NCI-H2196 treated with DMSO at 0.1 percent for 48 hours (cell line): ENCODE measurements at regions not wholly inside any gene's neighbourhood (a gene's known extent, or its start where the extent isn't known, plus 50 kb on each side); places are given as distances from the start of the nearest gene placed in this dataset.

Source experiments
- DNase-seq: peaks from one replicate; lab custom pipeline; 2025; ENCODE audit not compliant: unreplicated experiment; lab: John Stamatoyannopoulos, UW

- DNase-seq: no peak
Measured at GRCh38 chr3:118436697-118437262, 597.9 kb downstream of the IGSF11 start.

GRCh38 chr3:118445036-118445435, 589.6 kb downstream of the IGSF11 start:
- no peak for DNase-seq

DNA sequence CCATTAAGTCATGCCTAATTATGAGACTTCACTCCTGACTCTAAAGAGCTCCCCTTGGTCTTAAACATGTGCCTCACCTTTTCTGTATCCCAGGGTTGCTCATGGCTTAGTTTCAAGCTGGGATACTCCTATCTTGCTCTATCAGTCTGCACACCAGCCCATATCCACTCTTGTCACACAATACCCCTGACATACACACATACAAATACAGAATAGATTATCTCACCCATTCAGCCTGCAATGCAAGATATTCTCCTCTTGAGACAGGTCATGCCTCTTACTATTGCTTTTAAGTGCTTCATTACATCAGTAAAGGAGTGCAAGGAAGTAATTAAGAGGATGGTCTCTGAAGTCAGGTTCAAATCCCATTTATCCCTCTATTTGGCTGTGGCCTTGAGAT, 587.3 kb downstream of the IGSF11 start:
- no peak for DNase-seq

DNA sequence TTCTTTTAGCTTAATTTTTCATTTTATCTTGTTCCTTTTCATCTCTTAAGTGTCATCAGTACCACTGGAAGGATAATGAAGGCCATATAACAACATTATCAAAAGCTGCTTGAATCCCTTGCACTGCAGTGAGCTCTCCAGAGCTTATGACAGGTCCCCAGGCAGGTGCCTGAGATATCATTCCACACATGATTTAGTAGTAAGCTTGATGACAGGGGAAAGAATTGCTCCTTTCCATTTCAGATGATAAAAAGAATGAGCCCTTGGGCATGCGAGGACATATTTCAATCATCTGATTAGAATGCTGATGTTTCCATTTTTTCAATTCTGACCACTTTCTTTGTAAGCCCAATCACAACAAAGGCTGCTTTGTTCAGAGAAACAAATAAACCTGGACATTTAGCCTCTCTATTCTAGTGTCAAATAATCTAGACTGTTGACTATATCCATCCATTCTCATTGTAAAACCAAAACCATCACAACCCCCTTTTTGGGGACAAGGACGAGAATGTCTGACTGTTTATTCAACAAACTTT, 567.8 kb downstream of the IGSF11 start:
- no peak for DNase-seq

GRCh38 chr3:118468801-118469200, 565.8 kb downstream of the IGSF11 start:
- no peak for DNase-seq

DNA sequence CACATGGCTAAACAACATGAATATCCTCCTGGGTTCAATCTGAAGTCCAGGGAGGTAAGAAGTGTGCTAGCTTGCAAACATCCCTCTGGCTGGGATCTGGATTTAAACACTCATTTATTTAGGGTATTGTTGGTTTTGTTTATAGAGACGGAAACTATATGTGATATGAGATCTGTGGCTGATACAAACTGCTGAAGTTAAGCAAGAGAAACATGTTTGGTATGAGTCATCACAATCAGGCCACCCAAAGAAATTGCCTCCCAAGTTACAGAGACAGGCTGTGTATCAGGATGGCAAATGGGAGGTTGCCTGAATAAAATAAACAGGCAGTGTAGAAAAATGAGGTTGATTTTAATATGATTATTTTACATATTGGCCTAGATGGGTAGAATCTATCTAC, 562.1 kb downstream of the IGSF11 start:
- DNase-seq: no peak

DNA sequence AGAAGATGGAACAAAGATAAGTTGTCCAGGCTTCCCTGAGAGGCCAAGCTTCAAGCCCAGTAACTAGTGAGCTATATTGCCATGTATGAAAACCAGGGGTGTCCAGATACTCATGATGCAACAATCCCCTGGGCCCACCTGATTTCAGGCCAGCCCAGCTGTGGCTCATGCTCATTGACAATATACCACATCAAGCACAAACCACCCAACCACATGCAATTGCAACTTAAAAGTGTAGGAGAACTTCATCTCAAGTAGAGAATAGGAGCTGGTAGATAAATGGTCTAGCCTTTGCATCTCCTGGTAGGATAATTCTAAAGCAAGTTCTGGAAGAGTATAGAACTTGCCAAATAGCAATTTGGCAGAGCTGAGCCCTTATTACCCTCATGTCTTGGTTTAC, 561.3 kb downstream of the IGSF11 start:
- no peak for DNase-seq

DNA sequence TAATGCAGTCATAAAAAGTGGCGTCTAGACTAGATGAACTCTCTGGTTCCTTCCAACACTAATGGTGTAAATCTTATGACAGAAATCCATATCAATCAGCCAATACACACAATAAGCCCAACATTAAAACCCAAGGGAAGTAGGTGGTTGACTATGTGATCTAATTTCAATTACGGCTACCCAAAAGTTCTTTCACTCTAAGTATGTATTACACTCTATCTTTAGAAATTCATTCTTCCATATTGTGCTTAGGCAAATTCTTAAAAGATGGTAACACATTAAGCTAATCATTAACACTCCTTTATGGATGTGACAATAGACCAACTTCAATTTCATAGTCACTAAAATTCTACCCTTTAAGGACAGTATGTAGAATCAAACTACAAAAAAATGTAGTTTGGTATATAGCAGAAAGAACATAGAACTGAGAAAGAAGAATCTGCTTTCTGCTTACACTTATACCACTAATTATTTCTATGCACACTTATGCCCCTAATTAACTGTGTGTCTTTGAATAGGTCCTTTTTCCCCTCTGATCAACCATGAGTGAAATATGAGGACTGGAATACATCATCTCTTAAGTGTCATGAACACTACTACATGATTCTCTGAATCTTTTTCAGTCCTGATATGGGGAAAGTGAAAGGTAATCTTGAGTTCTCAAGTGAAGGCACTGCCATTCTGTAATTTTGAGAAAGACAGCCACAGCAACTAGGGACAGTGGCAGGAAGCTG, 557.6 kb downstream of the IGSF11 start:
- no peak for DNase-seq

- no peak for DNase-seq
Measured at GRCh38 chr3:118477768-118478167, 556.9 kb downstream of the IGSF11 start.

GRCh38 chr3:118478706-118479276, 555.9 kb downstream of the IGSF11 start:
- no peak for DNase-seq

- no peak for DNase-seq
Measured at GRCh38 chr3:118479376-118479775, 555.3 kb downstream of the IGSF11 start.

GRCh38 chr3:118480101-118480860, 554.4 kb downstream of the IGSF11 start:
- no peak for DNase-seq

GRCh38 chr3:118485693-118486092, 549.0 kb downstream of the IGSF11 start:
- no peak for DNase-seq

DNA sequence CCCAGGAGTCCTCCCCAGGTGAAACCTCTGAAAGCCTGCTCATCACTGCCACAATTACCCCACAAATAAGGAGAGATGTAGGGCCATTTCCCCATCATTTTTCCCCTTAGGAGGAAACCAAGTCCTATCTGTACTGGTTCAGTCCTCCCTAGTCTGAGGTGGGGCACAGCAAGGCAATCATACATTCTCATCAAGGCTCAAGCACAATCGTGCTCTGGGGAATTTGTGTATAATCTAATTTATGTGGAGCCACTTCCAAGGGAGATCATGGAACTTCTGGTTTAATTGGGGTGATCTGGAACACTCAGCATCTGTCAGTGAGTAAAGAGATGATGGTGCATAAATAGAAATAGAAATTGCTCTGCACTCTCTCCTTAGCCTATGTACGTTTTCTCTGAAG, 546.9 kb downstream of the IGSF11 start:
- DNase-seq: no peak

DNA sequence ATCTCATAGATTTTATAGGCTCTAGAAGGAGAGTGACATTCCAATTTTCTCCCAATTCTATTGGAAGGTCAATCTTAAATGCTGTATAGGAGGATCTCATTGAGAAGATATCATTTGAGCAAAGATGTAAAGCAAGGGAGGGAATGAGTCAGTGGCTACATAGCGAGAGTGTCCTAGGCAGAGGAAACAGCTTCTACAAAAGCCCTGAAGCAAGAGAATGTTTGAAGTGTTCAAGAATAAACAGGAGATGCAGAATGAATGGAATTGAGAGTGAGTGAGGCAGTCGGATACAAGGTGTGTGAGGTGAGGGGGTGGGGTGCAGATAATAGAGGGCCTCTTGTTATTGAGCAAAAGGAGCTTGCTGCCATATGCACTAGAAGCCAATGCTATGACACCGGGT, 545.9 kb downstream of the IGSF11 start:
- no peak for DNase-seq

GRCh38 chr3:118495206-118495605, 539.4 kb downstream of the IGSF11 start:
- no peak for DNase-seq

DNA sequence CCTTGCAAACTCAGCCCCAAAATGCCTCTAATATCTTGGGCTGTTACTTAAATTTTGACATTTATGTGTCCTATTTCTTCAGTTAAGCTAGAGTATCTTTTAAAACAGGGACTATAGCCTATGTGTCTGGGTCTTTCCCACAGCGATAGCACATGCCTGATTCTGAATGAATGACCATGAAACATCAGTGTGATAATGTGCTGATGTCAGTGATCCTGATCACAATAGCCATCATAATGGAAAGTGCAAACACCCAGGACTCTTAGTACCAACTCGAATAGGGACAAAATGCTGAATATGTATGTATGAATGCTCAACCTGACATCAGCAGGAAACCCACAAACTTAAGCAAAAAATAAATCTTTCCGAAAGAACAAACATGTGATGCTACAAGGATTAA, 537.4 kb downstream of the IGSF11 start:
- DNase-seq: no peak

DNA sequence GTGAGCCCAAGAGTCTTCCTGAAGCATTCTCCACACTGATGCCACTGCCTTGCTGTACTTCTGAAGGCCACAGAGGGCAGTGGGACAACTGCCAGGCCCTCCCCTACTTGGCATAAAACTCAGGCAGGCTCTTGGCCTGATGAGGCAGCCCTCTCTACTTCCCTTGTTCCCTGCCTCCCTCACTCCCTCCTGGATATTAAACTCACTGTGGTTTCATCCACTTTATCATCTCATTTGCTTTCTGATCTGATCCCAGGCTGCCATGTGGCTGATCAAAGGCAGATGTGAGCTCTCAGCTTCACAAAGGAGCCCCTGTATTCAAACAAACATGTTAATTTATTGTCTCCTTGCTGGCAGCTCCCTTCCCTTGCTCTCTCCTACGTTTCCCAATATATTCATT, 533.5 kb downstream of the IGSF11 start:
- peak; percentile 92 for DNase-seq

DNA sequence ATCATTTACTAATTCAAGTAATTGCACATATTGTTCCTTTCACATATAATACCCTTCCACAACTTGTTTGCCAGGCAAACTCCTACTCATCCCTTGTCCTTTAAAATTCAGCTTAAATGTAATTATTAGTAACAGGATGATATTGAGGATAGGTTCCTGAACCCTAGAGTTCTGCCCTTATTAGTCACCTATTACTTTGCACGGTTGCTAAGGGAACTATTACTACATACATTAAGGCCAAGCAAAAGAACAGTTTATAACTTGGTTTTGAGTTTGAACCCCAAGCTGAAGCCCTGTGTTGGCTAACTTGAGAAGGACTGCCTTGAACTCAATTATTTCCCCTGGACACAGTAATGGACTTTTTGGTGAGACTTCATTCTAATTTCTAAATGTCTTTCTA, 529.7 kb downstream of the IGSF11 start:
- no peak for DNase-seq

GRCh38 chr3:118505784-118506183, 528.9 kb downstream of the IGSF11 start:
- no peak for DNase-seq

DNA sequence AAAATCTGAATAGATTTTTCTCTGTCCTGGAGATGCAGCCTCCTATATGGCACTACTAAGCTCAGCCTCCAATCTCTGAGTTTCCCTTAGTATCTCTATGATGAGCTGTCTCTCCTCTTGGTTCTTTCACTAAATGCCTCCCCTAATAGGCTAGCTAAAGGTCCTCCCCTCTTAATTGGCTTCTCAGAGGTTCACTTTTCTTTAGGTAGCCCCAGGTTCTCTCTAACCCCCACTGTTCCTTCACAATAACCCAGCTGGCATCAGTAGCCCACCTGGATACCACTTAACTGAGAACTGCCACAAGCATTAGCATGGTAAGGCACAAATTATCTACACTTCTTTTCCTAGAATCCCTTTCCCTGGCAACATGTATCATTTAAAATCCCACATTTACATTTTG, 523.2 kb downstream of the IGSF11 start:
- DNase-seq: no peak

- DNase-seq: no peak
Measured at GRCh38 chr3:118512301-118512700, 522.3 kb downstream of the IGSF11 start.
